ENCODE measurements at regions not wholly inside any gene's neighbourhood (a gene's known extent, or its start where the extent isn't known, plus 50 kb on each side); places are given as distances from the start of the nearest gene placed in this dataset.

GRCh38 chr17:74043976-74044375 lies 159.5 kb upstream of the RPL38 start:
- no peak overlapping the region for H2AFZ ChIP-seq (ENCODE audit: low read length)
- intact Hi-C loops (cut with micrococcal nuclease; ENCODE audit: unreplicated experiment) (no loop called here), in situ Hi-C loops (cut with HindIII; ENCODE audit: extremely low pct_ligation_motif_present, low pct_unique_long_range_greater_than_20kb) (no loop called here)
- no peak overlapping the region for H3K4me3 ChIP-seq (replicated peaks in 1 of 3; ENCODE audit: insufficient read depth in 1 of 3, low read depth in 2 of 3, low read length in 3 of 3)
- no peaks in the 10 kb centered on the region for H4K20me1 ChIP-seq (ENCODE audit: insufficient read depth, low read length)
- no TSS peak for BruUV-seq (replicated peaks)
- FAIRE-seq (no peak), ATAC-seq (no peak), DNase-seq (ENCODE audit: low spot score) (no peak)
- H3K9me3 ChIP-seq (ENCODE audit: low read length): no peaks in the 10 kb centered on the region
- no peaks in the 10 kb centered on the region for H3K4me1 ChIP-seq (ENCODE audit: insufficient read depth, low read length)
- H3K4me2 ChIP-seq (ENCODE audit: low read depth, low read length): no peak overlapping the region
- 3% methylated on average over 4 of the region's 4 CpGs for WGBS (ENCODE audit: low lambda C conversion rate)
- no peak overlapping the region for H3K27ac ChIP-seq (ENCODE audit: extremely low read length, insufficient read depth, low read length)
- ChIA-PET CTCF (ENCODE audit: low intra/inter-chr PET ratio, low total read pairs) (no interaction called here), POLR2A (no interaction called here)
- no peaks in the 10 kb centered on the region for H3K79me2 ChIP-seq (ENCODE audit: insufficient read depth, low read length)
- TF ChIP-seq NCOR1 (IDR thresholded peaks at IDR 0.05; ENCODE audit: borderline replicate concordance, low read length) (no peak), TP53 (CRISPR knock-in tag; conservative IDR thresholded peaks at IDR 0.05) (no peak), HNRNPL (IDR thresholded peaks at IDR 0.05; ENCODE audit: low read depth, low read length) (no peak), FOXP1 (IDR thresholded peaks at IDR 0.05) (no peak), FOXP1 (CRISPR knock-in tag; IDR thresholded peaks at IDR 0.05) (no peak)
- H3K9ac ChIP-seq (ENCODE audit: insufficient read depth, low read depth, low read length): no peak overlapping the region
- peaks cover 7 to 62% of the 10 kb centered on the region in 2 experiments; a peak in 4 of 5 replicates for H3K27me3 ChIP-seq (ENCODE audit: control insufficient read depth in 1 of 2, insufficient read depth in 2 of 2, low read length in 2 of 2)
- H3K36me3 ChIP-seq (replicated peaks in 1 of 2; ENCODE audit: control insufficient read depth in 1 of 2, insufficient read depth in 2 of 2, low read length in 2 of 2): no peaks in the 10 kb centered on the region

- FAIRE-seq (no peak), ATAC-seq (no peak), DNase-seq (ENCODE audit: low spot score) (no peak)
- Histone ChIP-seq H3K4me1 (ENCODE audit: insufficient read depth, low read length) (no peaks in the 10 kb centered on the region), H3K4me2 (ENCODE audit: low read depth, low read length) (no peak overlapping the region), H3K36me3 (replicated peaks in 1 of 2; ENCODE audit: control insufficient read depth in 1 of 2, insufficient read depth in 2 of 2, low read length in 2 of 2) (no peaks in the 10 kb centered on the region), H4K20me1 (ENCODE audit: insufficient read depth, low read length) (no peaks in the 10 kb centered on the region), H3K9me3 (ENCODE audit: low read length) (no peaks in the 10 kb centered on the region), H3K9ac (ENCODE audit: insufficient read depth, low read depth, low read length) (no peak overlapping the region), H3K27me3 (ENCODE audit: control insufficient read depth in 1 of 2, insufficient read depth in 2 of 2, low read length in 2 of 2) (peaks cover 10 to 68% of the 10 kb centered on the region in 2 experiments; a peak in 4 of 5 replicates), H3K27ac (ENCODE audit: extremely low read length, insufficient read depth, low read length) (no peak overlapping the region), H2AFZ (ENCODE audit: low read length) (no peak overlapping the region), H3K79me2 (ENCODE audit: insufficient read depth, low read length) (no peaks in the 10 kb centered on the region), H3K4me3 (replicated peaks in 1 of 3; ENCODE audit: insufficient read depth in 1 of 3, low read depth in 2 of 3, low read length in 3 of 3) (no peak overlapping the region)
- TF ChIP-seq KLF11 (CRISPR knock-in tag; IDR thresholded peaks at IDR 0.05) (no peak), MNT (IDR thresholded peaks at IDR 0.05) (0 out of 2 replicates have a peak, but pooled peaks have one; percentile 34)
- intact Hi-C loops (cut with micrococcal nuclease; ENCODE audit: unreplicated experiment) (no loop called here), in situ Hi-C loops (cut with HindIII; ENCODE audit: extremely low pct_ligation_motif_present, low pct_unique_long_range_greater_than_20kb) (no loop called here)
- 20% methylated on average over 16 of the region's 16 CpGs for WGBS (ENCODE audit: low lambda C conversion rate)
- BruUV-seq (replicated peaks): no TSS peak
- CTCF ChIA-PET (ENCODE audit: low intra/inter-chr PET ratio, low total read pairs): no interaction called here
- POLR2A ChIA-PET: no interaction called here
Observed at GRCh38 chr17:74045608-74046280, 157.7 kb upstream of the RPL38 start.

Measured in HepG2 (cell line).